Tibial nerve (tissue), 3 donors: ENCODE measurements at regions not wholly inside any gene's neighbourhood (a gene's known extent, or its start where the extent isn't known, plus 50 kb on each side); places are given as distances from the start of the nearest gene placed in this dataset.

ENCODE experiments used
- CTCF ChIP-seq, 5 experiments: fragments of 200-600 bp in 3 of 5; fragments of 450-650 bp in 2 of 5; sonication (generic) in 3 of 5; IDR thresholded peaks; one replicate each; pipeline ENCODE4 v1.5.1; 2016 to 2019; ENCODE audit warnings: antibody characterized with exemption in 5 of 5, mild to moderate bottlenecking in 3 of 5, moderate library complexity in 2 of 5
- POLR2A ChIP-seq, 2 donors: fragments of 450-650 bp; IDR thresholded peaks; one replicate each; pipeline ENCODE4 v1.6.1; 2017; ENCODE audit warnings: antibody characterized with exemption in 2 of 2, mild to moderate bottlenecking in 2 of 2, moderate library complexity in 2 of 2

GRCh38 chr18:3348176-3348575 is 86.2 kb downstream of the MYL12B start:
- TF ChIP-seq CTCF (IDR thresholded peaks at IDR 0.05) (no peak), POLR2A (IDR thresholded peaks at IDR 0.05) (no peak)
